Mesenteric fat pad (tissue), 1 donor: ENCODE measurements at regions not wholly inside any gene's neighbourhood (a gene's known extent, or its start where the extent isn't known, plus 50 kb on each side); places are given as distances from the start of the nearest gene placed in this dataset.
"Not testable (repeated sequence)": the region's sequence is repeated elsewhere in the genome, so short reads cannot be mapped to it uniquely, and the experiment has no call there.

Experiments used
- DNase-seq: peaks from one replicate; pipeline ENCODE4 v3.0.0-alpha.2; 2020; ENCODE audit warnings: low spot score
- donor health status: DM: yes; HTN: yes; CAD: no.

- DNase-seq, result no peak
Measured at GRCh38 chr2:216967889-216968288, 108.0 kb upstream of the TNP1 start.

- DNase-seq, result no peak
Measured at GRCh38 chr2:216960671-216961268, 100.9 kb upstream of the TNP1 start.

- no peak for DNase-seq
Measured at GRCh38 chr2:216959433-216959832, 99.6 kb upstream of the TNP1 start.

GRCh38 chr2:216956820-216957493 lies 97.1 kb upstream of the TNP1 start:
- DNase-seq, result no peak

GRCh38 chr2:216951171-216951570 lies 91.3 kb upstream of the TNP1 start:
- no peak for DNase-seq

- DNase-seq, result no peak
Measured at GRCh38 chr2:216950547-216950946, 90.7 kb upstream of the TNP1 start.

GRCh38 chr2:216949700-216950413 lies 90.0 kb upstream of the TNP1 start:
- no peak for DNase-seq

GRCh38 chr2:216947055-216947454 lies 87.2 kb upstream of the TNP1 start:
- DNase-seq, result no peak

- DNase-seq, result no peak
Measured at GRCh38 chr2:216944733-216945132, 84.9 kb upstream of the TNP1 start.

GRCh38 chr2:216943109-216943508 lies 83.2 kb upstream of the TNP1 start:
- DNase-seq, result no peak

- no peak for DNase-seq
Measured at GRCh38 chr2:216942465-216942864, 82.6 kb upstream of the TNP1 start.

GRCh38 chr2:216942016-216942415 lies 82.2 kb upstream of the TNP1 start:
- DNase-seq, result no peak

GRCh38 chr2:216936954-216937357 lies 77.1 kb upstream of the TNP1 start:
- DNase-seq, result no peak

GRCh38 chr2:216934623-216935022 lies 74.8 kb upstream of the TNP1 start:
- no peak for DNase-seq

GRCh38 chr2:216934151-216934550 lies 74.3 kb upstream of the TNP1 start:
- DNase-seq, result no peak

GRCh38 chr2:216932863-216933548 lies 73.1 kb upstream of the TNP1 start:
- no peak for DNase-seq

GRCh38 chr2:216932113-216932862 lies 72.4 kb upstream of the TNP1 start:
- DNase-seq, result no peak

GRCh38 chr2:216930716-216931115 lies 70.9 kb upstream of the TNP1 start:
- no peak for DNase-seq

GRCh38 chr2:216929338-216929737 lies 69.5 kb upstream of the TNP1 start:
- DNase-seq, result not testable (repeated sequence)

- no peak for DNase-seq
Measured at GRCh38 chr2:216927163-216927562, 67.3 kb upstream of the TNP1 start.

- no peak for DNase-seq
Measured at GRCh38 chr2:216925636-216926366, 65.9 kb upstream of the TNP1 start.
